ENCODE measurements at regions not wholly inside any gene's neighbourhood (a gene's known extent, or its start where the extent isn't known, plus 50 kb on each side); places are given as distances from the start of the nearest gene placed in this dataset.

DNA sequence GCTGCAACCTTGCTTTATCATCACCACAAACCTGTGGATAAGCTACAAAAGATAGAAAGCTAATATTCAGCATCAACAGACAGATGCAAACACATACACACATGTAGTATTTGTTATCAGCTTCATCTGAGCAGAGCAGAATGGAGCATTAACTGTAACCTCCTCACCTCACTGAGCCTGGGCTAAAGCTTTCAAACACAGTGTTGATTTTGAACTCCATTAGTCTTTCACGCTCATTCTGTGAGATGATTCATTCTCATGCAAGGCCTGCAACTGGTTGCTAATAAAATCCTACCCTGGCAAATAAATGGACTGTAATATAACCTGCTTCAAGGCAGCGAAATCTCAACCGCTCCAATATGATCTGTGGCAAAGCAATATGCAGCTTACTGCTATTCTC lies 1360.6 kb upstream of the ACO1 start:
- intact Hi-C loops (cut with DNase I), result no loop called here
- no peak for DNase-seq

DNA sequence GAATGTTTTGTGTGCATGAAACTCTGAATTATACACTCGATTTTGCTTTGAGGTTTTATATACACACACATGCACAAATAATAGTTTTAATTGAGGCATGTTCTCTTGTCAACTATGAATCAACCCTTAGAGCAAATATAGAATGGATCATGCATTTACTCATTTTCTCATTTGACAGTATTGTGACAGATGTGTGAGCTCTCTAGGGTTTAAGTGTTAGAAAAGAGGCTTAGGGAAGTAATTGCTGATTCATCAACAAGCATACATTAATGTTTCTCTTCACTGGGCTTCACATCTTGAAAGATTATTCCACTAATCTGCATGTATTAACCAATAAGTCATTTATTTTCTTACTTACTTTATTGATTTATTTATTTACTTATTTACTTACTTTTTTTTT lies 1356.8 kb upstream of the ACO1 start:
- TF ChIP-seq CTCF (IDR thresholded peaks at IDR 0.05), result no peak
- H3K4me1 ChIP-seq, result no peaks in the 10 kb centered on the region
- H3K36me3 ChIP-seq, result no peaks in the 10 kb centered on the region
- no peak overlapping the region for H3K4me3 ChIP-seq
- ATAC-seq (no peak), DNase-seq (no peak)
- H3K9me3 ChIP-seq, result no peaks in the 10 kb centered on the region
- no peak overlapping the region for H3K27ac ChIP-seq
- H3K27me3 ChIP-seq, result no peaks in the 10 kb centered on the region
- intact Hi-C loops (cut with DNase I), result no loop called here

More for the DNA sequence above, 1360.6 kb upstream of the ACO1 start:
- H3K4me3 ChIP-seq, result no peak overlapping the region
- no peaks in the 10 kb centered on the region for H3K27me3 ChIP-seq
- H3K36me3 ChIP-seq, result no peaks in the 10 kb centered on the region
- no peak for ATAC-seq
- no peak for TF ChIP-seq CTCF (IDR thresholded peaks at IDR 0.05)
- H3K4me1 ChIP-seq, result no peaks in the 10 kb centered on the region
- no peak overlapping the region for H3K27ac ChIP-seq
- H3K9me3 ChIP-seq, result no peaks in the 10 kb centered on the region

DNA sequence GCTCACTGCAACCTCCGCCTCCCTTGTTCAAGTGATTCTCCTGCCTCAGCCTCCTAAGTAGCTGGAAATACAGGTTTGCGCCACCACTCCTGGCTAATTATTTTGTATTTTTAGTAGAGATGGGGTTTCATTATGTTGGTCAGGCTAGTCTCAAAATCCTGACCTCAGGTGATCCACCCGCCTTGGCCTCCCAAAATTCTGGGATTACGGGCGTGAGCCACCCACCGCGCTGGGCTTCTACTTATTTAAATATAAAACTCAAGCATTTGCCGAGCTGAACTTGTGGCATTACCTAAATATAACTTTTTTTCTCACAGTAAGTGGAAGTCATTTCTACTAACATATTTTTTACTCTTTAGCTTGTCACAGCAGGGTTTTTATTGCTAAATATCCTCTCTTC lies 1356.3 kb upstream of the ACO1 start:
- ATAC-seq (no peak), DNase-seq (no peak)
- intact Hi-C loops (cut with DNase I), result no loop called here
- TF ChIP-seq CTCF (IDR thresholded peaks at IDR 0.05), result no peak
- H3K9me3 ChIP-seq, result no peaks in the 10 kb centered on the region
- H3K4me3 ChIP-seq, result no peak overlapping the region
- H3K27me3 ChIP-seq, result no peaks in the 10 kb centered on the region
- no peaks in the 10 kb centered on the region for H3K36me3 ChIP-seq
- H3K27ac ChIP-seq, result no peak overlapping the region
- no peaks in the 10 kb centered on the region for H3K4me1 ChIP-seq

DNA sequence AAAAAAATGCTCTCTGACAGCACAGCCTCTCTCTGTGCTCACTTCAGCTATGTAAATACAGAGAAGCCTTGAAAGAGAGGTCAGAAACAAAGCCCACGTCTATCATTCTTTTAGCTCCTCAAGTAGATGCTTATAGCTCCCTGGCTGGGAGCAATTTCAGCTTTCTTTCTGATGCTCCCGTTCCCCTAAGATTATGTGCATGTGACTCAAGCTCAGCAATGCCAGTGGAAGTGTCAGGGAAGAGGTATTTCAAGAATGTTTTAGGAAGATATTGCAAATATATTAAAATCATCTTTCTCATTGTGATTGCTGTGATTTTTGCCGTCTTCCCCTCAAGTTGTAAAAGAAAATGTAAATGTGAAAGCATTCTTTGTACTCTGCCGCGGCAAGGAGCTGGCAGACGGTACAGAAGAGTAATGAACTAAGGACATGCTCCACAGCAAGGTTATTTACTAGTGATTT lies 1353.7 kb upstream of the ACO1 start:
- H3K27me3 ChIP-seq, result no peaks in the 10 kb centered on the region
- intact Hi-C loops (cut with DNase I), result no loop called here
- no peak overlapping the region for H3K27ac ChIP-seq
- ATAC-seq, result peak; percentile 40
- TF ChIP-seq CTCF (IDR thresholded peaks at IDR 0.05), result no peak
- H3K4me3 ChIP-seq, result peak overlapping the region; percentile 21
- H3K36me3 ChIP-seq, result no peaks in the 10 kb centered on the region
- no peaks in the 10 kb centered on the region for H3K4me1 ChIP-seq
- DNase-seq, result no peak
- no peaks in the 10 kb centered on the region for H3K9me3 ChIP-seq

DNA sequence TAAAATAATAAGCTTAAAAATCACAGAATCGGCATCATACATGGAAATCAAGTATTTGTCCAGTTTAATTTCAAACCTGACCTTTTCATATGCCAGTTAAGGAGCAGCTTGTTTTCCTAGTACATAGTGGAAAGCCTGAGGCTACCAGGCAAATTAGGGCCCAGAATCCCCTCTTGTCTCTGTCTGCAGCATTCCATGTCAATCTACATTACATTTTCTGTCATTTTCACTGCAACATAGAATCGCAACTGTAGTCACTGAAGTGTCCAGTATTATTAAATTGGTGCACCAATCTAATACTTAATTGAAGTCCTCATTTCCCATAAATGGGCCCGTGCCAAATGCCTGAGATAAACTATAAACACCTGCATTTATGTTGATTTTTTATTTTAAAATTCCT lies 1352.2 kb upstream of the ACO1 start:
- no peak for TF ChIP-seq CTCF (IDR thresholded peaks at IDR 0.05)
- no peaks in the 10 kb centered on the region for H3K27me3 ChIP-seq
- no peaks in the 10 kb centered on the region for H3K9me3 ChIP-seq
- no peak for ATAC-seq
- H3K4me3 ChIP-seq, result no peak overlapping the region
- DNase-seq, result no peak
- no peaks in the 10 kb centered on the region for H3K36me3 ChIP-seq
- intact Hi-C loops (cut with DNase I), result no loop called here
- H3K4me1 ChIP-seq, result no peaks in the 10 kb centered on the region
- no peak overlapping the region for H3K27ac ChIP-seq

DNA sequence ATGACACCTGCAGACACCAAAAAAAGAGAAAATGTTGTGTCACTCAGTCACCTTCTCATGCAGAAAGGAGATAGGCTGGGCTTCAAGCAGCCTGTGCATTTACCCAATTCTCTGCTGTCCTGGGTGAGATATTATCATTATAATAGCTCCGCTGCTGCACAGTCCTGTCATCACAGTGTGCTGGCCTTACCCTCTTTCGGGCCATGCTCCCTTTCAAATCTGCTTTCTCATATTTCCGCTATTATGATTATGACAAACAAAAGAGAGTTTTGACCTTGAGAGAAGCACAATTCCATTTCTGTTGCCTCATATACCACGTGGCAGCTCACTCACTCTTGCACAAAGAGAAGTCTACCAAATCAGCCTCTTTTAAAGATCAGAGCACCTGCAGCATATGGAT lies 1350.1 kb upstream of the ACO1 start:
- ATAC-seq, result no peak
- no peak for TF ChIP-seq CTCF (IDR thresholded peaks at IDR 0.05)

More for the DNA sequence above, 1350.1 kb upstream of the ACO1 start:
- H3K27ac ChIP-seq, result no peak overlapping the region
- no peak overlapping the region for H3K4me3 ChIP-seq
- no peaks in the 10 kb centered on the region for H3K9me3 ChIP-seq
- no peaks in the 10 kb centered on the region for H3K27me3 ChIP-seq
- intact Hi-C loops (cut with DNase I), result no loop called here
- no peaks in the 10 kb centered on the region for H3K36me3 ChIP-seq
- H3K4me1 ChIP-seq, result no peaks in the 10 kb centered on the region
- DNase-seq, result no peak
